Left lung (tissue), 4 donors: ENCODE measurements at regions not wholly inside any gene's neighbourhood (a gene's known extent, or its start where the extent isn't known, plus 50 kb on each side); places are given as distances from the start of the nearest gene placed in this dataset.

Experiments used
- ATAC-seq: fragments of 200-7000 bp; cut with Tn5 transposase; one replicate; pipeline ENCODE4 v1.9.1; 2020; ENCODE audit warnings: moderate library complexity
- DNase-seq, 4 donors: peaks; one replicate each; pipeline ENCODE4 v3.0.0-alpha.2; 2013 to 2020
- H3K27ac ChIP-seq, 2 donors: fragments of 200-600 bp; sonication (generic) in 1 of 2; one replicate each; pipeline versions ENCODE4 v1.5.0 to v1.8.0; 2020 to 2021
- H3K27me3 ChIP-seq, 2 donors: fragments of 200-600 bp; sonication (generic) in 1 of 2; one replicate each; pipeline versions ENCODE4 v1.5.0 to v1.8.0; 2020 to 2021
- H3K36me3 ChIP-seq, 2 donors: fragments of 200-600 bp; sonication (generic) in 1 of 2; one replicate each; pipeline versions ENCODE4 v1.5.0 to v1.8.0; 2020 to 2021
- H3K4me1 ChIP-seq, 2 donors: fragments of 200-600 bp; one replicate each; pipeline ENCODE4 v1.8.0; 2021
- H3K4me3 ChIP-seq, 2 donors: fragments of 200-600 bp; sonication (generic) in 1 of 2; one replicate each; pipeline versions ENCODE4 v1.5.0 to v1.8.0; 2020 to 2021; ENCODE audit warnings: mild to moderate bottlenecking in 1 of 2
- H3K9me3 ChIP-seq, 2 donors: fragments of 200-600 bp; sonication (generic) in 1 of 2; one replicate each; pipeline versions ENCODE4 v1.5.0 to v1.8.0; 2020 to 2021
- CTCF ChIP-seq, 2 donors: fragments of 200-600 bp; sonication (generic) in 1 of 2; IDR thresholded peaks; one replicate each; pipeline versions ENCODE4 v1.5.0 to v1.8.0; 2021; ENCODE audit warnings: antibody characterized with exemption in 2 of 2
- intact Hi-C, 2 donors: fragments of 100-400 bp; cut with DNase I; formaldehyde crosslinking; loops; one replicate each; pipeline versions ENCODE4 v1.11.2 to v1.14.2; 2022
- donor health status: DM: no; HTN: yes; CAD: no.
- donor health status: DM: no; HTN: no; CAD: no.

DNA sequence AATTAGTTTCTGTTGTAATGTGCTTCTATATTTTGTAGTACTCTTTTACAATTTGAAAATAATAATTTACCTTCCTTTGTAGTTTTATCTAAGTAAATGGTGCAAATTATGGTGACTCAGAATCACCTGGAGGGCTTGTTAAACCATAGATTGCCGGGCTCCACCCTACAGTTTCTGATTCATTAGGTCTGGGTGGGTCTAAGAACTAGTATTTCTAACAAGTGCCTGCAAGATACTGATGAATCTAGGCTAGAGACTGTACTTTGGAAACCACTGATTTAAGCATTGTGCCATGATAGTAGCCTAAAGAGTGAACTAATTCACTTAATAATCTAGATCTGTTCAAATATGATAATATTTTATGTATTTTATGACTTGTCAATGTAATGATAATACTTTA lies 437.4 kb upstream of the SPRY2 start:
- TF ChIP-seq CTCF (IDR thresholded peaks at IDR 0.05) = no peak
- Histone ChIP-seq H3K27ac (no peak overlapping the region), H3K27me3 (no peaks in the 10 kb centered on the region), H3K4me1 (no peaks in the 10 kb centered on the region), H3K9me3 (no peaks in the 10 kb centered on the region), H3K36me3 (no peaks in the 10 kb centered on the region), H3K4me3 (no peak overlapping the region)
- intact Hi-C loops = no loop called here
- ATAC-seq (no peak), DNase-seq (no peak)

GRCh38 chr13:80757694-80758093 lies 416.8 kb upstream of the SPRY2 start:
- H3K27me3 ChIP-seq = no peaks in the 10 kb centered on the region
- H3K4me3 ChIP-seq = no peak overlapping the region
- no peaks in the 10 kb centered on the region for H3K4me1 ChIP-seq
- H3K36me3 ChIP-seq = no peaks in the 10 kb centered on the region
- ATAC-seq (no peak), DNase-seq (no peak)
- no peaks in the 10 kb centered on the region for H3K9me3 ChIP-seq
- H3K27ac ChIP-seq = no peak overlapping the region
- no peak for TF ChIP-seq CTCF (IDR thresholded peaks at IDR 0.05)
- intact Hi-C loops = no loop called here

- no peaks in the 10 kb centered on the region for H3K9me3 ChIP-seq
- peak in 2 of 4 donors; percentile 14 to 24 for DNase-seq
- no peak for TF ChIP-seq CTCF (IDR thresholded peaks at IDR 0.05)
- intact Hi-C loops = no loop called here
- H3K4me1 ChIP-seq = no peaks in the 10 kb centered on the region
- no peak overlapping the region for H3K4me3 ChIP-seq
- no peak overlapping the region for H3K27ac ChIP-seq
- no peak for ATAC-seq
- H3K36me3 ChIP-seq = no peaks in the 10 kb centered on the region
- H3K27me3 ChIP-seq = no peaks in the 10 kb centered on the region
Measured at GRCh38 chr13:80755910-80756309, 415.0 kb upstream of the SPRY2 start.

GRCh38 chr13:80754441-80754840 lies 413.5 kb upstream of the SPRY2 start:
- TF ChIP-seq CTCF (IDR thresholded peaks at IDR 0.05) = no peak
- no peaks in the 10 kb centered on the region for H3K36me3 ChIP-seq
- no peaks in the 10 kb centered on the region for H3K4me1 ChIP-seq
- H3K27ac ChIP-seq = no peak overlapping the region
- no peak overlapping the region for H3K4me3 ChIP-seq
- H3K9me3 ChIP-seq = no peaks in the 10 kb centered on the region
- no peaks in the 10 kb centered on the region for H3K27me3 ChIP-seq
- ATAC-seq (no peak), DNase-seq (no peak)
- intact Hi-C loops = no loop called here

- no peaks in the 10 kb centered on the region for H3K36me3 ChIP-seq
- no peak for ATAC-seq
- H3K27ac ChIP-seq = no peak overlapping the region
- H3K4me1 ChIP-seq = no peaks in the 10 kb centered on the region
- no peaks in the 10 kb centered on the region for H3K9me3 ChIP-seq
- no peak for DNase-seq
- H3K4me3 ChIP-seq = no peak overlapping the region
- intact Hi-C loops = no loop called here
- TF ChIP-seq CTCF (IDR thresholded peaks at IDR 0.05) = no peak
- H3K27me3 ChIP-seq = no peaks in the 10 kb centered on the region
Measured at GRCh38 chr13:80753866-80754265, 412.9 kb upstream of the SPRY2 start.
